ENCODE measurements at regions not wholly inside any gene's neighbourhood (a gene's known extent, or its start where the extent isn't known, plus 50 kb on each side); places are given as distances from the start of the nearest gene placed in this dataset.
"Not testable (repeated sequence)": the region's sequence is repeated elsewhere in the genome, so short reads cannot be mapped to it uniquely, and the experiment has no call there.

- no peak for DNase-seq (ENCODE audit: low read depth in 2 of 2)
Measured at GRCh38 chr14:97074456-97074855, 277.3 kb downstream of the VRK1 start.

- DNase-seq (ENCODE audit: low read depth in 2 of 2): no peak
Measured at GRCh38 chr14:97074856-97075255, 277.7 kb downstream of the VRK1 start.

DNA sequence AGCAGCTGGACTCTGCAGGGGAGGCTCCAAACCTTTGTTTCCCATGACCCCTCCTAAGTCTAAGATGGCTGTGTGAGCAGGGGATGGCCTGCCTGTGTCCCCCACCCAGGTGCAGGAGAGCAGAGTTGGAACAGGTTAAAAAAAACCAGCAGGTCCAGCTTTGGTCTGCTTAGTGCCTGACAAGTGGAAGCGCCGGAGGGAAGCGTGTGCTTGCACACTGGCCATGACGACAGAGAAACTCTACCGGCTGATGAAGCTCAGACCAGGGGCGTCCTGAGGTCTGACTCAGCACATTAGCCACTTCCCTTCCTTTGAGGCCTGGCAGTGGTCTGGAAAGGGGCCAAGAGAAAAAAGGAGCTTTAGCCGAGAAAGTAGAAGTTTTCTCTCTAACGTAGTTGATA lies 280.1 kb downstream of the VRK1 start:
- DNase-seq (ENCODE audit: low read depth in 2 of 2): no peak

- DNase-seq (ENCODE audit: low read depth in 2 of 2): no peak
Measured at GRCh38 chr14:97077687-97078086, 280.5 kb downstream of the VRK1 start.

DNA sequence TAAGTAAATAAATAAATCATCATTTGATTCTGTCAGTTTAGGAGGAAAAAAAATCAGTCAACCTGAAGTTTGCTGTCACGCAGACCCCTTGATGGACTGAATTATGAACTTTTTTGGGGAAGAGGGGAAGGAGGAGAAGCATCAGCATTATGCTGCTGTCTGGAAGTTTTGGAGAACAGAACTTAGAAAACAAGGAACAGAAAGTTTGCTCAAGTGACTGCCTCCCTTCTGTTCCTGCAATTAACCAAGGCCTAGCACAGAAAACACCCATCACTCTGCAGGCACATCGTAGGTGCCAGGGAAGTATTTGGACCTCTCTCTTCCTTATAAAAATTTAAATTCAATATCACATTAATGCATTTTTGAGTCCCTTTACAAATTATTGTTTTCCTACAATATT lies 283.8 kb downstream of the VRK1 start:
- no peak for DNase-seq (ENCODE audit: low read depth in 2 of 2)

GRCh38 chr14:97095269-97095668 lies 298.1 kb downstream of the VRK1 start:
- no peak for DNase-seq (ENCODE audit: low read depth in 2 of 2)

DNA sequence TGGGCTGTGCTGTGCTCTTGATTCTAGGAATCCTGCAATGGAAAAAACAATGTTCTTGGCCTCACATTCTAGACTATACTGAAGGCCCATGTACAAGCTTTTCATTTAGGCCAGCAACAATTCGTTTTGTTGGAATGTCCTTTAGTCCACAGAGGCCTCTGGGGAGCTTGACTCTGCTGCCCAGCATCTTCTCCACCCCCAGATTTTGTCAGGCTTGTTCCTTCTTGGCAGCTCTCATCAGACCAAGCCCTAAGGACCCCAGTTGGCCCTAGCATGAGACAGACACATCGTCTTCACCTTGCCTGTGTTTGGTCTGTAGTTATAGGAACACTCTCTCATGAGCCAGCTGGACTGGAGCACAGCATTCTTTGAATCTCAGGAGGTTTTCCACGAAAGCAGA lies 300.1 kb downstream of the VRK1 start:
- DNase-seq (ENCODE audit: low read depth in 2 of 2): no peak

DNA sequence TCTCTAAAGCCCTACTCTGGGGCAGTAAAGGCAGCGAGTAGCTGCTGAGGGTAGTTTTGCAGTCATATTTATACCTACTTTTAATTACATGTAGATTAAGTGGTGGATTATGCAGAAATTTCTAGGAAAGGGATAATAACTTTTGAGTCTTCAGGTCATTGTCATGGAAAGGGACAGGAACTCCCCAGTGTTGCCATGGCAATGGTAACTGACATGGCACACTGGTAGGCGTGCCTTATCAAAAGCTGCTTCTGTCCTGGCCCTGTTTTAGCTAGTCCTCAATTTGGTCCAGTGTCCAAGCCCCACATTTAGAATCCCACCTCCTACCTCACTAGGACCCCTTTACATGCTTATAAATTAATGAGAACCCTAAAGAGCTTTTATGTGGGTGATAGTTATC lies 303.1 kb downstream of the VRK1 start:
- no peak for DNase-seq (ENCODE audit: low read depth in 2 of 2)

DNA sequence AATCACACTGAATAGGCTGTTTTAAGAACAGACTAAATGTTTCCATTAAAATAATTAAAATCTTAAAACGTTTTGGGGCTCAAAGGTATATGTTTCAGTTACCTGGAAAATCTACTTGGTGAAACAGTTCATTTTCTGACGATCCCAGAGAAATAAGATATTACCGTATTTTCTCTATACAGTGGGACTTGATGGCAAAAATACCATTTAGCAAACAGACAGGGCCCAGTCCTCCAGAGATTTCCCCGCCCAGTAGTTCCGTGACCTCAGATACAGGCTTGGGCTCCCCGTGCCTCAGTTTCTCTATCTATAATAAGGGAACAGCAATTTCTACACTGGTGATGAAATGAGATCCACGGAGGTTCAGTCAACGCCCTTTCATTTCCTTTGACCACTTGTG lies 304.4 kb downstream of the VRK1 start:
- no peak for DNase-seq (ENCODE audit: low read depth in 2 of 2)

DNA sequence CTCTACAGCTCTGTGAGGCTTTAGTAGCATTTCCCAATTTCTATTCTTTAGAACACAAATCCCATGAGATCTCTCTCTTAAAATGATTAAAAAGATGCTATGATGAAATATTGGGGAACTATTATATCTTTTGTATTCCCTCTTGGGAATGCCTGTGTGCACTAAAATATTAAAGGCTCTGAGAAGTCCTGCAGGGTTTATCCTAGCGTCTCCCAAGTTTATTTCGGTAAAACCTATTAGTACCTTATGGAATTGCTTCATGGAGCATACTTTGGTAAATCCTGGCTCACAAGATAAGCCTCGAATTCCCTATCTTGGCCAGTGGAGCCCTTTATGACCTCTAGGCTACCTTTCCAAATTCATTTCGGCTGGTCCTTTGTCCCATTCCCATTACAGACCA lies 306.8 kb downstream of the VRK1 start:
- DNase-seq (ENCODE audit: low read depth in 2 of 2): no peak

- DNase-seq (ENCODE audit: low read depth in 2 of 2): no peak
Measured at GRCh38 chr14:97106166-97106565, 309.0 kb downstream of the VRK1 start.

- no peak for DNase-seq (ENCODE audit: low read depth in 2 of 2)
Measured at GRCh38 chr14:97106609-97107008, 309.4 kb downstream of the VRK1 start.

GRCh38 chr14:97107080-97107479 lies 309.9 kb downstream of the VRK1 start:
- DNase-seq (ENCODE audit: low read depth in 2 of 2): no peak

- no peak for DNase-seq (ENCODE audit: low read depth in 2 of 2)
Measured at GRCh38 chr14:97107760-97108159, 310.6 kb downstream of the VRK1 start.

DNA sequence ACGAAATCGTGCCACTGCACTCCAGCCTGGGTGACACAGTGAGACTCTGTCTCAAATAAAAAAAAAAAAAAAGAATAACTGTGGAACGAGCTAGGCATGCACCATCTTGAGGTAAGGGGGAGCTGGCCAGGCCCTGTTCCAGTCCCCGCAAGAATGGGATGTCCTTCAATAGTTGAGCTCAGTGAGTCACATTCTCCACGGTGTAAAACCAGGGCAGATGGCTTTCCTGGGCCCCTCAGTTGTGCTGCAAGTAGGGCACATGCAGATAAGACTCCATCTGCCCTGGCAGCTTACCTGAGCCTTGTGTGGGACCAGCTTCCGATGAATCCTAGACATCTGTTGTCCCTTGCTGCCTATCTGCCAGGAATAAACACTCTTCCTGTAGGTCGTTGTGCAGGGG lies 312.1 kb downstream of the VRK1 start:
- DNase-seq (ENCODE audit: low read depth in 2 of 2): no peak

DNA sequence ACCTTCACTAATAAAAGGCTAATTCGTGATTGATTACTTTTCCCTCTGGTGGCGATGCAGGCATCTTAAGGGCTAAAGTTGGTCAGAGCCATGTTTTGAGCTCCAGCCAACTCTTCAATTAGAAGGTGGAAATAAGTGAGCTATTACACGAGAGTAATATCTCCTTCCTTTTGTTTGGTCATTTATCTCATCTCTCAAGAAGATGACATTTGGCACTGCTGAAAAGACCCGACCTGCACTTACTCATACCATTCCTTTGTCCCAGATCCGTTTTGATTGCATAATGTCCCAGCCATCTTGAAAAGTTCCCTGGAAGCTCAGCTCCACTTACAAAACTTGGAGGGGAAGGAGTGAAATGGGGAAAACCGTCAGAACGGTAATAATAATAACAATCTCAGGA lies 316.2 kb downstream of the VRK1 start:
- DNase-seq (ENCODE audit: low read depth in 2 of 2): no peak

DNA sequence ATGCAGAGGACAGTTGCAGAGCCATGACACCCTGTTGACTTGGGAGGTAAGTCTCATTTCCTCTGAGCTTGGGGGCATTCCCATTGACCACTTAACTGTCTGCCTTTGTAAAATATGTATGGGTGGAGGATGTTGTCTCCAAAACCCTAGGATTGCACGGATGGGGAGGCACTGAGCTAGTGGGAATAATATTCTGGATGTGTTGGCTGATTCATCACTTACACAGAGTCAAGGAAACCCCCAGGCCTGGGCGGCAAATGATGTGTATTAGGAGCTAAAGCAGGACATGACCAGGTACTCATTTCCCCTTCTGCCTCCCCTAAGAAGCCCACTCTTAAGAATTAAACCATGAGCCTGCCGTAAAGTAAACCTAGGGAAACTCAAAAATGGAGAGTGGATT lies 319.4 kb downstream of the VRK1 start:
- no peak for DNase-seq (ENCODE audit: low read depth in 2 of 2)

GRCh38 chr14:97117693-97118092 lies 320.5 kb downstream of the VRK1 start:
- DNase-seq (ENCODE audit: low read depth in 2 of 2): no peak

DNA sequence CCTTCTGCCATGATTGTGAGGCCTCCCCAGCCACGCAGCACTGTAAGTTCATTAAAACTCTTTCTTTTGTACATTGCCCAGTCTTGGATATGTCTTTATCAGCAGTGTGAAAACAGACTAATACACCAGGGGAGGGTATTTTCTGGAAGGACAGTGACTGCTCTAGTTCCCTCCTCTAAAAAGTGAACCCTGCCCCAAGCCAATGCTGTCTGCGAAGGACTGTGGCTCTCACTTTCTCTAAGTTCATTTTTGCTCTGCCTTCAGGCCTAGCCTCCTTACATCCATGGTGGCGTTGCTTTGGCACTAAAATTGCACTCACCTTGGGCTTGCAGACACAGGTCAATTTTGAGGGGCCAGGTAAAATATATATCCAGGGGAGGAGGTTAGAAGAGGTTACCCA lies 323.0 kb downstream of the VRK1 start:
- DNase-seq (ENCODE audit: low read depth in 2 of 2): no peak

GRCh38 chr14:97120611-97121031 lies 323.4 kb downstream of the VRK1 start:
- DNase-seq (ENCODE audit: low read depth in 2 of 2): peak; percentile 16 to 36

GRCh38 chr14:97129639-97130038 lies 332.5 kb downstream of the VRK1 start:
- DNase-seq (ENCODE audit: low read depth in 2 of 2): no peak

DNA sequence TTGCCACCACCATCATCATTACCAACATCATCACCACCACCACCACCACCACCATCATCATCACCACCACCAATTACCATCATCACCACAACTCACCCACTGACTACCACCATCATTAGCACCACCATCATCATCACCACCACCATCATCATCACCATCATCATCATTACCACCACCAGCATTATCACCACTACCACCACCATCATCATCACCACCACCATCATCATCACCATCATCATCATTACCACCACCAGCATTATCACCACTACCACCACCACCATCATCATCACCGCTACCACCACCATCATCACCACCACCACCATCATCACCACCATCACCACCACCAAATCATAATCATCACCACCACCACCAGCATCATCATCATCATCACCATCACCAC lies 338.7 kb downstream of the VRK1 start:
- DNase-seq (ENCODE audit: low read depth in 2 of 2): not testable (repeated sequence)

- DNase-seq (ENCODE audit: low read depth in 2 of 2): no peak
Measured at GRCh38 chr14:97137705-97138104, 340.5 kb downstream of the VRK1 start.

DNA sequence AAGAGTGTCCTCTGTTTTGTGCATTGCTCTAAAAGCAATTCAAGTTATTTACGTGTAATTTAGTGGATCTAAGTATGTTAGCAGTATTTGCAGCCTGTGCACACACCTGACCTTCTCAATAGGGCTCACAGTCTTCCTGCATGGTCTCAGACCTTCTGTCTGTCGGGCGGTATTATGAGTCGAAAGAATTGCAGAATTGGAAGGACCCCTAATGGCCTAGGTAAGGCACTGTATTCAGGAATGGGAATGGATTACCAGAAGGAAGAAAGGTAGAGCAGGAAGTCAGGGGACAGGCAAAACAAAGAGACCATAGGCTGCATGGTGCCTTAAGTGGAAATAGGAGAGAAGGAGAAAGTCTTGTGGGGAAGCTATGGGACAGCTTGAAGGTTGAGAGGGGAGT lies 341.6 kb downstream of the VRK1 start:
- no peak for DNase-seq (ENCODE audit: low read depth in 2 of 2)

GRCh38 chr14:97143011-97143410 lies 345.8 kb downstream of the VRK1 start:
- DNase-seq (ENCODE audit: low read depth in 2 of 2): no peak
